HEK293 (cell line): ENCODE measurements at regions not wholly inside any gene's neighbourhood (a gene's known extent, or its start where the extent isn't known, plus 50 kb on each side); places are given as distances from the start of the nearest gene placed in this dataset.

Experiments
- ATF2 ChIP-seq: fragments of 450-650 bp; formaldehyde crosslinking; IDR thresholded peaks from 2 replicates; pipeline ENCODE4 v1.5.1; 2016; ENCODE audit warnings: missing biosample characterization, missing genetic modification characterization, low read depth
- TCF7L2 ChIP-seq: IDR thresholded peaks from 2 replicates; pipeline ENCODE4 v1.6.1; 2011; ENCODE audit warnings: low read depth, mild to moderate bottlenecking, inconsistent platforms, low read length, moderate library complexity, borderline replicate concordance
- YY1 ChIP-seq: fragments of 450-650 bp; formaldehyde crosslinking; IDR thresholded peaks from 2 replicates; pipeline ENCODE4 v1.5.1; 2018; ENCODE audit warnings: missing biosample characterization, missing genetic modification characterization
- ZBTB1 ChIP-seq: fragments of 450-650 bp; formaldehyde crosslinking; IDR thresholded peaks from 2 replicates; pipeline ENCODE4 v1.5.1; 2016; ENCODE audit warnings: missing biosample characterization, missing genetic modification characterization
- ZBTB26 ChIP-seq: fragments of 450-650 bp; formaldehyde crosslinking; optimal IDR thresholded peaks from 2 replicates; pipeline ENCODE3; 2016; ENCODE audit warnings: missing biosample characterization, mild to moderate bottlenecking, missing genetic modification characterization
- ZFP3 ChIP-seq: fragments of 450-650 bp; formaldehyde crosslinking; IDR thresholded peaks from 2 replicates; pipeline ENCODE4 v1.5.1; 2016; ENCODE audit warnings: low read depth, missing biosample characterization, missing genetic modification characterization
- ZFP41 ChIP-seq: fragments of 450-650 bp; formaldehyde crosslinking; IDR thresholded peaks from 2 replicates; pipeline ENCODE4 v1.5.1; 2016; ENCODE audit warnings: missing biosample characterization, missing genetic modification characterization, borderline replicate concordance
- ZNF266 ChIP-seq: fragments of 450-650 bp; formaldehyde crosslinking; IDR thresholded peaks from 2 replicates; pipeline ENCODE4 v1.5.1; 2016; ENCODE audit warnings: missing biosample characterization, missing genetic modification characterization, low read depth
- ZNF274 ChIP-seq, 2 experiments: fragments of 200-500 bp in 1 of 2; fragments of 450-650 bp in 1 of 2; sonication (Bioruptor generic) in 1 of 2; formaldehyde crosslinking in 1 of 2; IDR thresholded peaks; 2 replicates each; pipeline versions ENCODE4 v1.5.1 to v1.6.1; 2014 to 2016; ENCODE audit warnings: borderline replicate concordance in 1 of 2, inconsistent platforms in 1 of 2, low read length in 1 of 2, missing biosample characterization in 1 of 2, missing genetic modification characterization in 1 of 2
- ZNF366 ChIP-seq: fragments of 450-650 bp; formaldehyde crosslinking; conservative IDR thresholded peaks from 2 replicates; pipeline ENCODE4 v1.5.1; 2016; ENCODE audit warnings: missing biosample characterization, missing genetic modification characterization
- ZNF510 ChIP-seq: fragments of 450-650 bp; formaldehyde crosslinking; IDR thresholded peaks from 2 replicates; pipeline ENCODE4 v1.5.1; 2018; ENCODE audit warnings: mild to moderate bottlenecking, missing genetic modification characterization, missing biosample characterization; ENCODE audit not compliant: insufficient replicate concordance
- ZNF664 ChIP-seq: fragments of 450-650 bp; formaldehyde crosslinking; IDR thresholded peaks from 2 replicates; pipeline ENCODE4 v1.5.1; 2016; ENCODE audit warnings: missing biosample characterization, missing genetic modification characterization
- TF ChIP-seq, protein P1 (sequence below): fragments of 450-650 bp; formaldehyde crosslinking; IDR thresholded peaks from 2 replicates; pipeline ENCODE4 v1.5.1; 2016; ENCODE audit warnings: missing biosample characterization, missing genetic modification characterization
- TF ChIP-seq, protein P2 (sequence below): fragments of 450-650 bp; formaldehyde crosslinking; IDR thresholded peaks from 2 replicates; pipeline ENCODE4 v1.5.1; 2016; ENCODE audit warnings: missing biosample characterization, missing genetic modification characterization

- TF ChIP-seq, protein P1, sequence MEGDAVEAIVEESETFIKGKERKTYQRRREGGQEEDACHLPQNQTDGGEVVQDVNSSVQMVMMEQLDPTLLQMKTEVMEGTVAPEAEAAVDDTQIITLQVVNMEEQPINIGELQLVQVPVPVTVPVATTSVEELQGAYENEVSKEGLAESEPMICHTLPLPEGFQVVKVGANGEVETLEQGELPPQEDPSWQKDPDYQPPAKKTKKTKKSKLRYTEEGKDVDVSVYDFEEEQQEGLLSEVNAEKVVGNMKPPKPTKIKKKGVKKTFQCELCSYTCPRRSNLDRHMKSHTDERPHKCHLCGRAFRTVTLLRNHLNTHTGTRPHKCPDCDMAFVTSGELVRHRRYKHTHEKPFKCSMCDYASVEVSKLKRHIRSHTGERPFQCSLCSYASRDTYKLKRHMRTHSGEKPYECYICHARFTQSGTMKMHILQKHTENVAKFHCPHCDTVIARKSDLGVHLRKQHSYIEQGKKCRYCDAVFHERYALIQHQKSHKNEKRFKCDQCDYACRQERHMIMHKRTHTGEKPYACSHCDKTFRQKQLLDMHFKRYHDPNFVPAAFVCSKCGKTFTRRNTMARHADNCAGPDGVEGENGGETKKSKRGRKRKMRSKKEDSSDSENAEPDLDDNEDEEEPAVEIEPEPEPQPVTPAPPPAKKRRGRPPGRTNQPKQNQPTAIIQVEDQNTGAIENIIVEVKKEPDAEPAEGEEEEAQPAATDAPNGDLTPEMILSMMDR (tag by site-specific recombination), result no peak
- TF ChIP-seq ZNF510 (tag by site-specific recombination), result no peak
- no peak for TF ChIP-seq YY1 (tag by site-specific recombination)
- no peak for TF ChIP-seq ZFP3 (tag by site-specific recombination)
- no peak for TF ChIP-seq ZBTB1 (tag by site-specific recombination)
- no peak for TF ChIP-seq ZFP41
- no peak for TF ChIP-seq ZBTB26 (tag by site-specific recombination)
- no peak for TF ChIP-seq ZNF366 (tag by site-specific recombination)
- no peak for TF ChIP-seq ATF2 (tag by site-specific recombination)
- TF ChIP-seq, protein P2, sequence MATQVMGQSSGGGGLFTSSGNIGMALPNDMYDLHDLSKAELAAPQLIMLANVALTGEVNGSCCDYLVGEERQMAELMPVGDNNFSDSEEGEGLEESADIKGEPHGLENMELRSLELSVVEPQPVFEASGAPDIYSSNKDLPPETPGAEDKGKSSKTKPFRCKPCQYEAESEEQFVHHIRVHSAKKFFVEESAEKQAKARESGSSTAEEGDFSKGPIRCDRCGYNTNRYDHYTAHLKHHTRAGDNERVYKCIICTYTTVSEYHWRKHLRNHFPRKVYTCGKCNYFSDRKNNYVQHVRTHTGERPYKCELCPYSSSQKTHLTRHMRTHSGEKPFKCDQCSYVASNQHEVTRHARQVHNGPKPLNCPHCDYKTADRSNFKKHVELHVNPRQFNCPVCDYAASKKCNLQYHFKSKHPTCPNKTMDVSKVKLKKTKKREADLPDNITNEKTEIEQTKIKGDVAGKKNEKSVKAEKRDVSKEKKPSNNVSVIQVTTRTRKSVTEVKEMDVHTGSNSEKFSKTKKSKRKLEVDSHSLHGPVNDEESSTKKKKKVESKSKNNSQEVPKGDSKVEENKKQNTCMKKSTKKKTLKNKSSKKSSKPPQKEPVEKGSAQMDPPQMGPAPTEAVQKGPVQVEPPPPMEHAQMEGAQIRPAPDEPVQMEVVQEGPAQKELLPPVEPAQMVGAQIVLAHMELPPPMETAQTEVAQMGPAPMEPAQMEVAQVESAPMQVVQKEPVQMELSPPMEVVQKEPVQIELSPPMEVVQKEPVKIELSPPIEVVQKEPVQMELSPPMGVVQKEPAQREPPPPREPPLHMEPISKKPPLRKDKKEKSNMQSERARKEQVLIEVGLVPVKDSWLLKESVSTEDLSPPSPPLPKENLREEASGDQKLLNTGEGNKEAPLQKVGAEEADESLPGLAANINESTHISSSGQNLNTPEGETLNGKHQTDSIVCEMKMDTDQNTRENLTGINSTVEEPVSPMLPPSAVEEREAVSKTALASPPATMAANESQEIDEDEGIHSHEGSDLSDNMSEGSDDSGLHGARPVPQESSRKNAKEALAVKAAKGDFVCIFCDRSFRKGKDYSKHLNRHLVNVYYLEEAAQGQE (tag by site-specific recombination), result no peak
- no peak for TF ChIP-seq ZNF664 (tag by site-specific recombination)
- TF ChIP-seq ZNF274 (IDR thresholded peaks at IDR 0.05; ENCODE audit: low read length), result no peak
- TF ChIP-seq ZNF274 (tag by site-specific recombination; IDR thresholded peaks at IDR 0.05; ENCODE audit: borderline replicate concordance), result no peak
- TF ChIP-seq TCF7L2, result no peak
- TF ChIP-seq ZNF266 (tag by site-specific recombination), result no peak
Measured at GRCh38 chr7:11252011-11252607, 278.4 kb downstream of the PHF14 start.
